ENCODE measurements at regions not wholly inside any gene's neighbourhood (a gene's known extent, or its start where the extent isn't known, plus 50 kb on each side); places are given as distances from the start of the nearest gene placed in this dataset.

- no peak for DNase-seq
- peaks cover 3% of the 10 kb centered on the region for H3K4me1 ChIP-seq
- H3K9me3 ChIP-seq (replicated peaks): no peaks in the 10 kb centered on the region
- no peak overlapping the region for H3K4me3 ChIP-seq
- intact Hi-C loops (cut with micrococcal nuclease): no loop called here
- H3K27me3 ChIP-seq (ENCODE audit: low read depth): no peaks in the 10 kb centered on the region
- TF ChIP-seq CTCF (IDR thresholded peaks at IDR 0.05; ENCODE audit: borderline replicate concordance): no peak
- no peak overlapping the region for H3K27ac ChIP-seq (replicated peaks)
- H3K36me3 ChIP-seq: no peaks in the 10 kb centered on the region
Observed at GRCh38 chr6:71453371-71453706, 164.7 kb downstream of the OGFRL1 start.

GRCh38 chr6:71454056-71454455 is 165.4 kb downstream of the OGFRL1 start:
- H3K4me1 ChIP-seq: peaks cover 3% of the 10 kb centered on the region
- TF ChIP-seq CTCF (IDR thresholded peaks at IDR 0.05; ENCODE audit: borderline replicate concordance): no peak
- H3K36me3 ChIP-seq: no peaks in the 10 kb centered on the region
- DNase-seq: no peak
- H3K9me3 ChIP-seq (replicated peaks): no peaks in the 10 kb centered on the region
- intact Hi-C loops (cut with micrococcal nuclease): no loop called here
- no peaks in the 10 kb centered on the region for H3K27me3 ChIP-seq (ENCODE audit: low read depth)
- no peak overlapping the region for H3K4me3 ChIP-seq
- H3K27ac ChIP-seq (replicated peaks): no peak overlapping the region

GRCh38 chr6:71457929-71458328 is 169.3 kb downstream of the OGFRL1 start:
- intact Hi-C loops (cut with micrococcal nuclease): no loop called here
- H3K9me3 ChIP-seq (replicated peaks): no peaks in the 10 kb centered on the region
- no peaks in the 10 kb centered on the region for H3K4me1 ChIP-seq
- H3K4me3 ChIP-seq: no peak overlapping the region
- no peak overlapping the region for H3K27ac ChIP-seq (replicated peaks)
- H3K27me3 ChIP-seq (ENCODE audit: low read depth): no peaks in the 10 kb centered on the region
- H3K36me3 ChIP-seq: no peaks in the 10 kb centered on the region
- DNase-seq: no peak
- TF ChIP-seq CTCF (IDR thresholded peaks at IDR 0.05; ENCODE audit: borderline replicate concordance): peak; percentile 20

GRCh38 chr6:71459162-71459561 is 170.6 kb downstream of the OGFRL1 start:
- H3K4me3 ChIP-seq: no peak overlapping the region
- no peaks in the 10 kb centered on the region for H3K27me3 ChIP-seq (ENCODE audit: low read depth)
- no peak overlapping the region for H3K27ac ChIP-seq (replicated peaks)
- no peaks in the 10 kb centered on the region for H3K4me1 ChIP-seq
- TF ChIP-seq CTCF (IDR thresholded peaks at IDR 0.05; ENCODE audit: borderline replicate concordance): no peak
- no peaks in the 10 kb centered on the region for H3K36me3 ChIP-seq
- intact Hi-C loops (cut with micrococcal nuclease): no loop called here
- H3K9me3 ChIP-seq (replicated peaks): peaks cover 7% of the 10 kb centered on the region
- no peak for DNase-seq

- Histone ChIP-seq H3K36me3 (no peaks in the 10 kb centered on the region), H3K4me1 (no peaks in the 10 kb centered on the region), H3K27ac (replicated peaks) (no peak overlapping the region), H3K27me3 (ENCODE audit: low read depth) (no peaks in the 10 kb centered on the region), H3K9me3 (replicated peaks) (peaks cover 25% of the 10 kb centered on the region), H3K4me3 (no peak overlapping the region)
- no peak for TF ChIP-seq CTCF (IDR thresholded peaks at IDR 0.05; ENCODE audit: borderline replicate concordance)
- DNase-seq: no peak
- intact Hi-C loops (cut with micrococcal nuclease): no loop called here
Observed at GRCh38 chr6:71460933-71461332, 172.3 kb downstream of the OGFRL1 start.

- intact Hi-C loops (cut with micrococcal nuclease): no loop called here
- TF ChIP-seq CTCF (IDR thresholded peaks at IDR 0.05; ENCODE audit: borderline replicate concordance): no peak
- H3K4me3 ChIP-seq: no peak overlapping the region
- no peaks in the 10 kb centered on the region for H3K27me3 ChIP-seq (ENCODE audit: low read depth)
- peaks cover 30% of the 10 kb centered on the region for H3K9me3 ChIP-seq (replicated peaks)
- DNase-seq: no peak
- H3K4me1 ChIP-seq: no peaks in the 10 kb centered on the region
- no peak overlapping the region for H3K27ac ChIP-seq (replicated peaks)
- H3K36me3 ChIP-seq: no peaks in the 10 kb centered on the region
Observed at GRCh38 chr6:71463061-71463460, 174.4 kb downstream of the OGFRL1 start.
